Mucosa of gallbladder (tissue), 1 donor: ENCODE measurements at regions not wholly inside any gene's neighbourhood (a gene's known extent, or its start where the extent isn't known, plus 50 kb on each side); places are given as distances from the start of the nearest gene placed in this dataset.

Experiments used
- DNase-seq: peaks from one replicate; pipeline ENCODE4 v3.0.0-alpha.2; 2020; ENCODE audit warnings: low spot score
- donor health status: DM: no; HTN: no; CAD: no.

DNA sequence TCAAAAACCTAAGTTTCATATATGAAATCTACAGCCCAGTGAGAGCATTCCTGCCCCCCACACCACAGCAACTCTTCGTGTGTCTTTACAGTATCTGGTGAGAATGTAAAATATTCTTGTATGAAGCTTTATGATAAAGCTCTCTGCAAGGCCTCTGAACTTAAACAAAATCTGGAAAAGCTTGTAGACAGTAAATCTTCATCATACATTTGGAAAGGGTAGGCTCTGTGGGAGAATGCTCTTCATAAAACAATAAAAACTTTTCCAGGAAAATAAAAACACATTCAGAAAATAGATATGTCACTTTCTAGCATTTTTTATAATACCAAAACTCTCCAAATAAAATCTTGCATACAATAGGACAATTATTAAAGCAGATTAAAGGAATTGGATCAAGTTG is 1009.5 kb downstream of the NAALADL2 start:
- DNase-seq, result no peak

DNA sequence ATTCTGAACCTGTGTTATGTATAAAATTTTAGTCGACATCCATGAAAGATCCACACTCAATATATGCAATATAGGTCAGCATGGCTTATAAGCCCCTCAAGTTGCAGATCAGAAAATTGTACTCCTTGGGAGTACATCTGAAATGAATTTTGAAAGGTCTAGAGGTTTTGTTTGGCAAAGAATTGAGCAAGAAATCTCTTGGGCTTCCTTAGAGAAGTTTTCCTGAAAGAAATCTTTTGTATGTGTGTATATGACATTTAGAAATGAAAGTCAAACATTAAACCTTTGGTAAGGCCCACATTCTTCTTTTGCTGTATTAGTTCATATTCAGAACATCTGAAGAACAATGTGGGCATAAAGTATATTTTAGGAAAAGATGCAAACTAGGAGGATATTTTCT is 1006.6 kb downstream of the NAALADL2 start:
- no peak for DNase-seq

DNA sequence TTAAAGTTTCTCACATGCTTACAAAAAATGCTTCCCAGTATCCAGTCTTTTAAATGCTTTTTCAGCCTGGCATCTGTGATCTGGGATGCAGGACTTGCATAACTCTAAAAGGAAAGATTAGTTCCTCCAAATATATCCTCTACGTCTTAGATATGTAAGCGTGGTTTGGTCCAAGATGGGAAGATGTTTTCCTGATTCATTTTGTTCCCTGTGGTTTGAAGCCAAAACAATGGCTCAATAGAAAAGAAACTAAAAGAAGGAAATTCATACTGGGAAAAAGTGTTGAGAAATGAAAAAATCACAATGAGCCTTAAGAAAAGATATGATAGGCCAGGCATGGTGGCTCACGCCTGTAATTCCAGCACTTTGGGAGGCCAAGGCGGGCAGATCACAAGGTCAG is 1002.8 kb downstream of the NAALADL2 start:
- DNase-seq, result no peak
